HEK293T (cell line): ENCODE measurements at regions not wholly inside any gene's neighbourhood (a gene's known extent, or its start where the extent isn't known, plus 50 kb on each side); places are given as distances from the start of the nearest gene placed in this dataset.
"Not testable (repeated sequence)": the region's sequence is repeated elsewhere in the genome, so short reads cannot be mapped to it uniquely, and the experiment has no call there.

ENCODE experiments used
- CTCF ChIA-PET: fragments of 350-600 bp; formaldehyde crosslinking; extraction: SDS; loops from one replicate; lab custom pipeline; 2021; ENCODE audit warnings: antibody characterized with exemption, inconsistent platforms; lab: Yijun Ruan, JAX
- POLR2A ChIA-PET: fragments of 350-600 bp; formaldehyde crosslinking; extraction: SDS; loops from one replicate; lab custom pipeline; 2020; ENCODE audit warnings: antibody characterized with exemption, inconsistent platforms; lab: Yijun Ruan, JAX
- DNase-seq: peaks from one replicate; pipeline ENCODE4 v3.0.0; 2012; ENCODE audit warnings: mixed read lengths; ENCODE audit errors: extremely low spot score
- ARNT ChIP-seq: fragments of 450-650 bp; IDR thresholded peaks from 2 replicates; pipeline ENCODE4 v1.6.1; 2017; ENCODE audit warnings: mild to moderate bottlenecking
- BHLHE40 ChIP-seq: fragments of 450-650 bp; IDR thresholded peaks from 2 replicates; pipeline ENCODE4 v1.6.1; 2016; ENCODE audit warnings: mild to moderate bottlenecking, moderate library complexity, borderline replicate concordance
- CTBP1 ChIP-seq: fragments of 450-650 bp; IDR thresholded peaks from 2 replicates; pipeline ENCODE4 v1.6.1; 2016; ENCODE audit warnings: borderline replicate concordance
- ELF4 ChIP-seq: fragments of 450-650 bp; IDR thresholded peaks from 2 replicates; pipeline ENCODE4 v1.6.1; 2017; ENCODE audit warnings: antibody characterized with exemption
- FOXA1 ChIP-seq: fragments of 450-650 bp; IDR thresholded peaks from 2 replicates; pipeline ENCODE4 v1.6.1; 2016; ENCODE audit warnings: mild to moderate bottlenecking
- FOXK2 ChIP-seq: fragments of 450-650 bp; IDR thresholded peaks from 2 replicates; pipeline ENCODE4 v1.6.1; 2016; ENCODE audit warnings: mild to moderate bottlenecking
- FOXM1 ChIP-seq: fragments of 450-650 bp; IDR thresholded peaks from 2 replicates; pipeline ENCODE4 v1.6.1; 2017; ENCODE audit warnings: mild to moderate bottlenecking, borderline replicate concordance
- HDGF ChIP-seq: fragments of 450-650 bp; IDR thresholded peaks from 2 replicates; pipeline ENCODE4 v1.6.1; 2017; ENCODE audit warnings: antibody characterized with exemption, borderline replicate concordance
- L3MBTL2 ChIP-seq: fragments of 450-650 bp; conservative IDR thresholded peaks from 2 replicates; pipeline ENCODE4 v1.6.1; 2016; ENCODE audit warnings: mild to moderate bottlenecking
- LEF1 ChIP-seq: fragments of 450-650 bp; IDR thresholded peaks from 2 replicates; pipeline ENCODE4 v1.6.1; 2017; ENCODE audit warnings: mild to moderate bottlenecking, borderline replicate concordance
- NFRKB ChIP-seq: fragments of 450-650 bp; IDR thresholded peaks from 2 replicates; pipeline ENCODE4 v1.6.1; 2016; ENCODE audit warnings: mild to moderate bottlenecking, moderate library complexity
- SP1 ChIP-seq: fragments of 450-650 bp; IDR thresholded peaks from 2 replicates; pipeline ENCODE4 v1.6.1; 2017
- SUZ12 ChIP-seq: fragments of 450-650 bp; IDR thresholded peaks from 2 replicates; pipeline ENCODE4 v1.6.1; 2016; ENCODE audit warnings: mild to moderate bottlenecking
- TARDBP ChIP-seq: fragments of 450-650 bp; IDR thresholded peaks from 2 replicates; pipeline ENCODE4 v1.6.1; 2016
- ZNF384 ChIP-seq: fragments of 450-650 bp; IDR thresholded peaks from 2 replicates; pipeline ENCODE4 v1.6.1; 2016
- TF ChIP-seq, protein P1 (sequence below): fragments of 450-650 bp; IDR thresholded peaks from 2 replicates; pipeline ENCODE4 v1.6.1; 2016

DNA sequence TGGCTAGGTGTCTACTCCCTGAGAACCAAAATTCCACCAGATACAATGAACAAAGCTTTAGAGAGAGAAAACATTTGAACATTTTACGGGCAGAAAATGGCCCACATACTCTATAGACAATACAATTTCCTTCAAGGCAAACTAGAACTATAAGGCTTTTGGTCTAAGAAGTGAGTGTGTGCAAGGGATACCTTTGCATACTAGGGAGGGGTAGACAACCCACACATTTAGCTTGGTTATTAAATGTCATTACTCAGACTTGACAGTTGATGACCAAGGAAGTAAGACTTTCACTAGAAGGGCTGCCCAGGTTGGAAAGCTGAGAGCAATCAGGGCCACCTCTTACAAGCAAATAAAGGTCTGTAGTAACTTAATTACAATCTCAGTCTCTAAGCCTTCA, 64.0 kb upstream of the PLEKHM1 start:
- POLR2A ChIA-PET, CTCF ChIA-PET, DNase-seq: not testable (repeated sequence)

DNA sequence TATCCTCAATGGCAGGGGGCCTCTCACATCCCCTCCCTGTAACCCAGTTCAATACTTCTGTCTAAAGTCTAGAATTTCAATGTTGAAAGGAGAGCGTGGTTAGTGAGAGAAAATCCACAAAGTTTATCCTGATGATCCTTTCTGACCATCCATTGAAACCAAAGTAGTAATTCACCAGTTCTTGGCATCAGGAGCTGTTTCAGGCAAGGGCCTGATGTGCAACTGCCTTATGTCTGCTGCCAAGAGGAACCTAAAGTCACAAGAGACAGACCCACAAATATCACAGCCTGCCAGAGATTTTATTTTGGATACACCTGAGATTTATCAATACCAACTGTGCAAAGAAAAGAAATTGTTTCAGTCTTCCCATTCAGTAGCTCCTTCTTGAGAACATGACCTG, 68.3 kb upstream of the PLEKHM1 start:
- CTCF ChIA-PET, POLR2A ChIA-PET, DNase-seq: not testable (repeated sequence)

DNA sequence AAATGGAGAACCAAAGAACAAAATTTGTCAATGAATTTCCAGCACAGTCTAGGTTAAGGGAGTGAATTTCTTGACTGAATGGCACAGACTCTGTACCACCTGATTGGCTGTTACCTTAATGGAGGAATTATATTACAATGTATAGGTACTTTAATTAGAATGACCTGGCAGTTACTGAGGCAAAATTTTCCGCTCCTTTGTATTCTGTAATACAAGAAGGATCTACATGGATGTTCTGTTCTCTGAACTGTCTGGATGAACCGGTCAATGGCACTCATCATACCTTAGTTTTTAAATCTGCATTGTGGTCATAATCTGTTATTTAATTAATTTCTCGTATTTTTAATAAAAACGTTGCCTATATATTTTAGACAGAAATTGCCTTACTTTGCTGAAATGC, 72.3 kb upstream of the PLEKHM1 start:
- POLR2A ChIA-PET, CTCF ChIA-PET, DNase-seq: not testable (repeated sequence)

DNA sequence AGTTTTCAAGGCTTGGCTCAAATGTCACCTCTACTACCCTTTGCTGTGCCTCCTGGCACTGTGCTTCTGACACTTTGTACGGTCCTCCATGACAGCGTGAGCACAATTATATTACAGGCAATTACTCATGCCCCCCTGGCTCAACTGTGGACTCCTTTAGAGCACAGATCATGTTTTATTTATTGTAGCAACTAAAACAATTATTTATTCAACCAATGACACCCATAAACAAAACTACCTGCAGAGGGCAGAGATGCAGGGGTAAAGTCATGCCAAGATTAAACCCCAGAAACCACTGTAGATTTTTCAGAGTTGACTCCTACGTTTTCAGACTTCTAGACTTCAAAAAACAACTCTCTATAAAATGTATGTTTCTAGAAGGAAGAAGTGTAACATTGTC, 72.8 kb upstream of the PLEKHM1 start:
- DNase-seq, POLR2A ChIA-PET, CTCF ChIA-PET: not testable (repeated sequence)

DNA sequence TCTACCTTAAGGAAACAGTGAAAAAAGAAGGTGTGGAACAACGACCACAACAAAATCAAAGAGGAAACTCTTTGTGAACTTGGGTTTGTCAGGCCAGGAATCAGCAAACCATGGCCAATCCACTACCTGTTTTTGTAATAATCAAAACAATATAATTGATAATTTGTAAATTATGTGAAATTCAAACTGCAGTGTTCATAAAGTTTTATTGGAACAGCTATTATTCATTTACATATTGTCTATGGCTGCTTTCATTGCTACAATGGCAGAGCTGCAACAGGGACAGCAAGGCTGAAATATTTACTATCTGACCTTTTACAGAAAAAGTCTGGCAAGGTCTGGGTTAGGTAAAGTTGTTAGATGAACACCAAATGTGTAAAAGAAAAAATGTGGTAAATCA, 77.8 kb upstream of the PLEKHM1 start:
- POLR2A ChIA-PET, CTCF ChIA-PET, DNase-seq: not testable (repeated sequence)

DNA sequence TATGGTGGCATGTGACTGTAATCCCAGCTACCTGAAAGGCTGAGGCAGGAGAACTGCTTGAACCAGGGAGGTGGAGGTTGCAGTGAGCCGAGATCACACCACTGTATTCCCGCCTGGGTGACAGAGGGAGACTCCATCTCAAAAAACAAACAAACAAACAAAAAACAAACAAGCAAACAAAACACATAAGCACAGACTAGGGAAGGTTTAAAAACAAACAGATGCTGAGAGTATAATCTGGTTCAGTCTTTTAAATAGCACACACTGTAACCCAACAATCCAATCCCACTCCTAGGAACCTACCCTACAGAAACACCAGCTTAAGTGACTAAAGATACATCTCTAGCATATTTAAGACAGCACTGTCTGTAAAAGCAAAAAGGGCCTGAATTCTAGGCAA, 82.8 kb upstream of the PLEKHM1 start:
- POLR2A ChIA-PET, DNase-seq, CTCF ChIA-PET: not testable (repeated sequence)

DNA sequence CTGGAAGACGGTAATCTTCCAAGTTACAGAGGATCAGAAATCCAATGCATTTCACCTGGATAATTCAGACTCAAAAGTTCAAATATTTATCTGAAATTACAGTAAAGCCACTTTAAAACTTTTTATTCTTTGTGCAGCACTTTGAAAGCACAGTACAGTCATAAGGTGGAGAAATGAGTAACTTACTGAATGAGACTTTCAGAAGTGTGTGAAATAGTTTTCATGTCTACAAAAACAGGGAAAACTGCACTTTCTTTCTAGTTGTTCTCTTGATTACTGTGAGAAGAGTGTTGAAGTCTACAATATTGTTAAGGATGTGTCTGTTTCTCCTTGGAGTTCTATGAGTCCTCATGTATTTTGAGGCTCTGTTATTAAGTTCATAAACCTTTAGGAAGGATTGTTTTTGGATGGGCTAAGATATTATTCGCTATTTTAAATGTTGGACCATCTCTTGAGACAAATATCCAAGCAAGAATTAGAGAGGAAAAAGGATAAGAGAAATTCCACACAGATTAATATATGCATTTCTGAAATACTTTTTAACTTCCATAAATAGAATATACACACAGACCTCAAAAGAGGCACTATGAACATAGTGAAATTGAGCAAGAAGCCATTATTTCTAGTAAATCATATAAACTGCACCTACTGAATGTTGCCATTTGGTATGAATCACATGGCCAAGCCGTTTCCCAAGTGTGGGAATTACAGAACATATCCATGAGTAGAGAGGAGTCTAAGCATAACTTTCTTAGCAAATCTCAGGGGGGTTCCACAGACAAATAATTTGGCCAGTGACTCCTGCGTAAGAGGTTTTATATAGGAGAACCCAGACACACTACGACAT, 83.6 kb upstream of the PLEKHM1 start:
- ChIA-PET POLR2A (no interaction called here), CTCF (no interaction called here)
- no peak for TF ChIP-seq SUZ12
- TF ChIP-seq L3MBTL2, result no peak
- no peak for TF ChIP-seq ZNF384
- DNase-seq, result no peak

DNA sequence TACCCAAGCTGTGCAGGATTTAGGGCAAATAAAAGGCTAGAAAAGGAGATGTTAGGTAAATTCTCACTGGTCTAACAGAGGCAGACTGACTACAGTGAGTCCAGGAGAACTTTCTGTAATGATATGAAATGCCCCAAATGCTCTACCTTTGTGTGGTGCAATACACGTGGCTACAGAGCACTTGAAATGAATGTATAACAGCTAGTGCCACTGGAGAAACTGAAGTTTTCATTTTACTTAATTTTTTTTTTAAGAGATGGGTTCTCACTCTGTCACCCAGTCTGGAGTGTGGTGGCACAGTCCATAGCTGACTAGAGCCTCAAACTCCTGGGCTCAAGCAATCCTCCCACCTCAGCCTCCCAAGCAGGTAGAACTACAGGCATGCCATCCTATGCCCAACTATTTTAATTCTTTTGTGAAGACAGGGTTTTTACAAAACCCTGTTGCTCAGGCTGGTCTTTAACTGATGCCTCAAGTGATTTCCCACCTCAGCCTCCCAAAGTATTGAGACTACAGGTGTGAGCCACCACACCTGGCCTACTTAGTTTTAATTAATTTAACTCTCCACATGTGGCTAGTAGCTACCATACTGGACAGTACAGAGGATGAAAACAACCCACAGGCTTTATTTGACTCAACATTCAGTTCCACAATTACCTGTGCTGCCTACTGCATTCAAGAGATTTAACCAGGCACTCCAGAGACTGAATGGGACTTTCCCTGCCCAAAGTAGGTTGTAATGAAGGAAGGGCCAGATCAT, 84.8 kb upstream of the PLEKHM1 start:
- CTCF ChIA-PET, result no interaction called here
- DNase-seq, result no peak
- TF ChIP-seq NFRKB (no peak), HDGF (no peak), SP1 (no peak), CTBP1 (no peak), FOXM1 (no peak), ARNT (no peak), TARDBP (no peak), BHLHE40 (no peak), ZNF384 (no peak), FOXA1 (no peak), LEF1 (no peak), FOXK2 (no peak), SUZ12 (no peak), ELF4 (no peak), L3MBTL2 (no peak)
- TF ChIP-seq, protein P1, sequence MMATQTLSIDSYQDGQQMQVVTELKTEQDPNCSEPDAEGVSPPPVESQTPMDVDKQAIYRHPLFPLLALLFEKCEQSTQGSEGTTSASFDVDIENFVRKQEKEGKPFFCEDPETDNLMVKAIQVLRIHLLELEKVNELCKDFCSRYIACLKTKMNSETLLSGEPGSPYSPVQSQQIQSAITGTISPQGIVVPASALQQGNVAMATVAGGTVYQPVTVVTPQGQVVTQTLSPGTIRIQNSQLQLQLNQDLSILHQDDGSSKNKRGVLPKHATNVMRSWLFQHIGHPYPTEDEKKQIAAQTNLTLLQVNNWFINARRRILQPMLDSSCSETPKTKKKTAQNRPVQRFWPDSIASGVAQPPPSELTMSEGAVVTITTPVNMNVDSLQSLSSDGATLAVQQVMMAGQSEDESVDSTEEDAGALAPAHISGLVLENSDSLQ, result no peak
- POLR2A ChIA-PET, result no interaction called here

DNA sequence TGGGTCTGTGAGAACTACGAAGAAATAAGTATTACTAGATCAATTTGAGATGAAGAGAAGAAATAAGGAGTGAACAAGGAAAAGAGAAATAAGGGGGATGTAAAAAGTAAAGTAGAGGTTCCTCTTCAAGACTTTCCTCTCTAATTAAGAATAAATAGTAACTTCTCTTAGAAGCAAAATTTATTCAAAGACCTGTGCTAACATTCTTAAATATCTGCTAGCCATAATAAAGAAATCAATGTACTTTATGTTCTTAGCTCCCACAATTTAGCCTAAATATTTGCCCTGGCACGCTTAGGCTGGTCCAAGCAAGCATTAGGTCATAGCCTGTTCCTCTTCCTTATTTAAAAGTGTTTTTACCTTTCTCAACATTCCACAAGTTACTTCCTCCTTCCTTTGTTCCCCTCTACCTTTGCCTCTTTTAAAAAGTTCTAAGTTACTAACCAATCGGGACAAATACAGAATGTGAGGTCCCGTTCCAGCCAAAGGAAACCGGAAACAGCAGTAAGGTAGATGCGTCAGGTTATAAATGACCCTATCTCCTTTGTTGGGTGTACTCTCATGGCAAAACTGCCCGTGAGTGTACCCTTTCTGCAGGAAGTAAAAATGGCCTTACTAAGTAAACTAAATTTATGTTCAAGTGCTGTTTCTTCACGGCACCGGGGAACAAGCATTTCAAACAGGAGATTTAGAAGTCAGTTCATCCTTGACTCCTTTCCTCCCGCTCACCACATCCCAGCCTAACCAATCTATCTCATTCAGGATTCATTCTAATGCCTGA, 86.2 kb upstream of the PLEKHM1 start:
- POLR2A ChIA-PET, CTCF ChIA-PET, DNase-seq: not testable (repeated sequence)
